ACHN (cell line): ENCODE measurements at regions not wholly inside any gene's neighbourhood (a gene's known extent, or its start where the extent isn't known, plus 50 kb on each side); places are given as distances from the start of the nearest gene placed in this dataset.
"Not testable (repeated sequence)": the region's sequence is repeated elsewhere in the genome, so short reads cannot be mapped to it uniquely, and the experiment has no call there.

ENCODE experiments used
- DNase-seq: peaks from one replicate; pipeline ENCODE4 v3.0.0-alpha.2; 2015
- in situ Hi-C: cut with HindIII; loops from 2 replicates; pipeline ENCODE4 v1.10.0; 2017; ENCODE audit warnings: low sequenced_read_pairs, low pct_ligation_motif_present, low pct_unique_long_range_greater_than_20kb

GRCh38 chr11:44407211-44407996 is 97.5 kb upstream of the ALX4 start:
- in situ Hi-C loops: no loop called here

DNA sequence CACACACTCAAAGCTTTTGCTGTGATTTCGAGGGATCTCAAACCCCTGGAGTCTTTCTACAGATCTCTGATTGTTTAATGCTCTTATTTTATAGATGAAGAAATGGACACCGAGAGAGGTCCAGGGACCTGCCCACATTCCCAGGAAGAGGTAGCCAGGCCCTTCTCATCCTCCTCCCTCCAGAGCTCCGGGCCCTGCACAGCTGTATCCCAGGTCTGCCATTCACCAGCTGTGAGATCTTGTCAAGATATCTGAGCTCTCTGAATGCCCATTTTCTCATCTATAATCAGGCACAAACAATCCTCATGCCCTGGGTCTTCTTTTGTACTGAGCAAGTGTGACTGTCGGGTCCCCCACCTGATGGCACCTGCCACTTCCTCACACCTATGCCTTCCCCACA is 98.2 kb upstream of the ALX4 start:
- no peak for DNase-seq
- in situ Hi-C loops: no loop called here

More at GRCh38 chr11:44407211-44407996, 97.5 kb upstream of the ALX4 start:
- no peak for DNase-seq

- in situ Hi-C loops: no loop called here
- no peak for DNase-seq
Observed at GRCh38 chr11:44408711-44409470, 99.0 kb upstream of the ALX4 start.

- in situ Hi-C loops: no loop called here
- DNase-seq: no peak
Observed at GRCh38 chr11:44409558-44410236, 99.8 kb upstream of the ALX4 start.

DNA sequence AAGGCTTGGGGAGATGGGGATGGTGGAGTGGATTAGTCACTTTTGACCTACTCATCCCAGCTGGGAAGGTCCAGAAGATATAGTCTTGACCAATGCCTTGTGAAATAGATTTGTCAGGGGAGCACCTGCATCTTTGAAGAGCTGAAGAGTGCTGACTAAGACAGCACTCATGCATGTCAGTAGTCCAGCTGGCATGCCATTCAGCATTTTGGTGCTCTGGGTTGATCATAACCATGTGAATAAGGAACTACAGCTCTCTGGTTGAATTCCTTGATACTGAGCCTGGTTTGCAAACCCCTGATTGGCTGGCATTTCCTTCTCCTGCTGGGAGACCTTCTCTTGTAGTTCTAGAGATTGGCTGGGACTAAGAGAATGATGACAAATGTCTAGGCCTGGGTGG is 106.8 kb upstream of the ALX4 start:
- peak; percentile 95 for DNase-seq
- in situ Hi-C loops: no loop called here

- in situ Hi-C loops: no loop called here
Observed at GRCh38 chr11:44417731-44418455, 108.0 kb upstream of the ALX4 start.

GRCh38 chr11:44418456-44418830 is 108.5 kb upstream of the ALX4 start:
- DNase-seq: no peak
- in situ Hi-C loops: no loop called here

More at GRCh38 chr11:44417731-44418455, 108.0 kb upstream of the ALX4 start:
- DNase-seq: peak; percentile 17

DNA sequence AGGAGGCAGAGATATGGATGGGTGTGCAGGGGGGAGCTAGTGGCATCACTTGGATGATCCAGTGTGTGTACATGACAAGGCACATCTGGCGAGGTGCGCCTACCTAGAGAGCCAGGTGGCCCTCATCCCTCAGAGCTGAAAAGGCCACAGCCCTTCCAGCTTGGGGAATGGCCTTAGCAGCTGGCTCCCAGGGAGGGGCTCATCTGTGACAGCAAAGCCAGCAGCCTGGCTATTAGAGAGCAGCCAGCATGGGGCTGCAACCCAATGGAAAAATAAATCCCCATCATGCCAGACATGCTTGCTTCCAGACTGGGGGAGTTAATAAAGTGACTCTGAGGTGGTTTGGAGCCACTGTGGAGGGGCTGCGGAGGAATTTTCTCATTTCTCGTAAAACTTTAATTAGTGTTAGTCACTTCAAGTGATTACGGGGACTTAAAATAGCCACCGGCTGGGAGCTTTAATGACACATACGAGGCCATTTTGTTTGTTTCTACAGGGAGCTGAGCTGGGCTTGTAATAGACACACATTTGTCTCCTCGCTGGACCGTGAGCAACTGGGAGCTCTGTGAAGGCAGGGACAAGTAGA is 111.2 kb upstream of the ALX4 start:
- in situ Hi-C loops: no loop called here

GRCh38 chr11:44423289-44423688 is 113.3 kb upstream of the ALX4 start:
- no peak for DNase-seq
- in situ Hi-C loops: no loop called here

More for the DNA sequence above, 111.2 kb upstream of the ALX4 start:
- DNase-seq: no peak

DNA sequence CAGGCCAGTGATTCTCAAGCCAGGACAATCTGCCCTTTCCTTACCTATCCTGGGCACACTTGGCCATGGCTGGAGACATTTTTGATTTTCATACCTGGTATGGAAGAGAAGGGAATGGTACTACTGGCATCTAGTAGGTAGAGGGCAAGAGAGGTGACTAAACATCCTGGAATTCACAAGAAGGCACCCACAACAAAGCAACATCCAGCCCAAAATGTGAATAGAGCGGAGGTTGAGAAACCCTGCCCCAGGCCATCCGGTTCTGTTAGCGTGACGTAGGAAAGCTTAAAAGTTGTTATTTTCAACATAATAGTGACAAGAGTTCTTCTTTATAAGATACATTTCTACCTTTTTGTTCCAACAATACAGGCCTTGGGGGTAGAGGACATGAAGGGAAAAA is 114.9 kb upstream of the ALX4 start:
- in situ Hi-C loops: no loop called here
- DNase-seq: no peak

DNA sequence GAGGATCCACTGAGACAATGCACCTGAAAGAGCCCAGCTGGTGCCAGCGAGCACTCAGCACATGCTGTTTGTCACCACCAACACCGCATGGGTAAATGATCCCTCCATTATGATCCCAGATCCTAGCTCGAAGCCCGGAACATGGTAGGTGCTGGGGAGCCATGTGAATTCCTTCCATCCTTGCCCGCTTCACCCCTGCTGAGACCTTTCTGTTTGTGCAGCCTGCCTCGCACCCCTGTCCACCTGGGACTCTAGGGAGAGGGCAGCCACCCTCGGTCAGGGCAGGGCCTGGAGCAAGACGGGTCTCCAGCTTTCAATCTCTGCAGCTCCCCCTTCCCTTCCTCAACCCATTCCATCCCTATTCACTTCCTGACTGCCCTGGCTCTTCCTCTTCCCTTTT is 116.2 kb upstream of the ALX4 start:
- in situ Hi-C loops: no loop called here
- DNase-seq: no peak

- in situ Hi-C loops: no loop called here
Observed at GRCh38 chr11:44426958-44427357, 117.0 kb upstream of the ALX4 start.

DNA sequence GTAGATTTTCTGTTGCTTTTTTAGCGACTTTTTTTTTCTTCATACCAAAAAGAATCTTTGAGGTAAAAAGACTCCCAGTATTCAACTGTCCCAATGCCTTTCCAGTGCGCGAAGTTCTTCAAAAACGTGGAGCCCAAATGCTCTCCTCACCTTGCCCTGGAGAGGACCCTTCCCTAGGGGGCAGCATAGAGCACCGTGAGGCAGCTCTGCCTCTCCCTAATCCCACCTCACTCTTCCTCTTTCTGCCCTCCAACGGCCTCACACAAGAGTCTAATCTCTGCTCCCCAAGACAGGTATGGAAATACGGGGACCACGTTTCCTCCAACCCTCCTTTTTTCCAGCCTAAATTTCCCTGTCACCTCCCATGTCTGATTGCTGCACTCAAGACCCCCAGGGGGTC is 117.5 kb upstream of the ALX4 start:
- in situ Hi-C loops: no loop called here
- peak; percentile 17 for DNase-seq

More at GRCh38 chr11:44426958-44427357, 117.0 kb upstream of the ALX4 start:
- no peak for DNase-seq

GRCh38 chr11:44430140-44430539 is 120.2 kb upstream of the ALX4 start:
- in situ Hi-C loops: no loop called here
- DNase-seq: no peak

DNA sequence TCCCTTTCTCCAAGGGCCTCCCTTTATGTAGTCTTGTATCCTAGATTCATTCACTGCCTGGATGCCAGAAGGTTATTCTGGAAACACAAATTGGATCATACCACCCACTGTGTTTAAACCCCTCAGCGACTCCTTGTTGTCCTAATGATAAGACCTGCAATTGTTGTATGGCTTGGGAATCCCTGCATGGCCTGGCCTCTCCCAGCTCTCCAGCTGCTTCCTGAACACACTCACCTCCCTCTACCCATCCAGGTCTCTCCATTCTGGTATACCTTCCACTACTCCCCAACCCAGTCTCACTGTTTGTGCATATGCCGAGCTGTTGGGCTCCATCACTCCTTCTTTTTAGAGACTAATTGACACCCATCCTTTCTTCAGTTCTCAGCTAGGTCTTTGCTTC is 124.3 kb upstream of the ALX4 start:
- DNase-seq: no peak
- in situ Hi-C loops: no loop called here

DNA sequence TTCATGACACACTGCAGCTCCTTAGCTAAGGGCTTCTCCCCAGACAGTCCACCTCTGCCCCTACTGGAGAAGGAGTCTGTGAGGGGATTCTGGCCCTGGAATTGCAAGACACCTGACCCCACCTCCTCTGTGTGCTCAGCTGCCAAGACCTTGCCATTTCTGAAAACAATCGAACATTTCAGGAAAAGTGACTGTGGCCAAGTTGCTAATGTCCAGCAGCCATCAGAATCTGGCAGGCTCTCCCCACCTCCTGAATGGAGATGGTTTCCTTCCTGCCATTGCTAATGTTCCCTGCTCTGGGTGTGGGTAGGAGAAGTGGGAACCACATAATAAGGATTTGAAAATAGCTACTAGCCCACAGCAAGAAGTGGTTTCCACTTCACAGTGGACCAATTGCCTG is 127.2 kb upstream of the ALX4 start:
- no peak for DNase-seq
- in situ Hi-C loops: no loop called here

- in situ Hi-C loops, DNase-seq: not testable (repeated sequence)
Observed at GRCh38 chr11:44442893-44443673, 122.4 kb upstream of the CD82 start.
